Activated CD8-positive, alpha-beta memory T cell treated with anti-CD3 and anti-CD28 coated beads for 24 hours (primary cell): ENCODE measurements at regions not wholly inside any gene's neighbourhood (a gene's known extent, or its start where the extent isn't known, plus 50 kb on each side); places are given as distances from the start of the nearest gene placed in this dataset.

Source experiments
- DNase-seq: peaks from one replicate; pipeline ENCODE4 v3.0.0-alpha.2; 2020

DNA sequence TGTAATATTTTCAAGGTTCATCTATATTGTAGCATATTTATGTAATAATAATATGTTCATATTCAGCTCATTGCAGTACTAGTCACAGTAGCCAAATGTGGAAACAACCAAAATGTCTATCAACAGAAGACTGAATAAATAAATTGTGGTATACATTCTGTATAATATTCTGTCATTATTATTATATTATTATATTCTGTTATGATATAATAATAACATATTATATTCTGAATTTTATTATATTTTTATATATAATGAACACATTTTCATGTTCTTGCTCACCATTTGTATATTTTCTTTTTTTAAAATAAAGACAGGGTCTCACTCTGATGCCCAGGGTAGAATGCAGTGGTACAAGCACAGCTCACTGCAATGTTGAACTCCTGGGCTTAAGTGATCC, 91.2 kb upstream of the STARD3NL start:
- no peak for DNase-seq

DNA sequence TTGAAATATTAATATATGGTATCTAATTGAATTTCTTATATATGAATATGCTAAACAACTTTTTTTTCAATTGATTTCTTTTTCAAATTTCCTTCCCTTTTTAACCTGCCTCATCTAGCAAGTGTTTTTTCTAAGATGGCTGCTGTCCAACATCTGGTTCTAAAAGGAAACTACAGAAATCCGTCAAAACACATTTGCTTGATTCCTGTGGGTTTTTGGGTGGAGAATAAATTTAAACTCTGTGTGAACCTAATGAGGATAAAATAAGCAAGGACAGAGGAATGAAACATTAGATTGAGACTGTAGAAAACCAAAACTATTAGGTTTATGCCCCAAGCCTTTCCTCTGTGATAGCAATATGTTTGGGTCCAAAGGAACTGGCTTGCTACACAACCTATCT, 75.5 kb upstream of the STARD3NL start:
- DNase-seq: no peak

DNA sequence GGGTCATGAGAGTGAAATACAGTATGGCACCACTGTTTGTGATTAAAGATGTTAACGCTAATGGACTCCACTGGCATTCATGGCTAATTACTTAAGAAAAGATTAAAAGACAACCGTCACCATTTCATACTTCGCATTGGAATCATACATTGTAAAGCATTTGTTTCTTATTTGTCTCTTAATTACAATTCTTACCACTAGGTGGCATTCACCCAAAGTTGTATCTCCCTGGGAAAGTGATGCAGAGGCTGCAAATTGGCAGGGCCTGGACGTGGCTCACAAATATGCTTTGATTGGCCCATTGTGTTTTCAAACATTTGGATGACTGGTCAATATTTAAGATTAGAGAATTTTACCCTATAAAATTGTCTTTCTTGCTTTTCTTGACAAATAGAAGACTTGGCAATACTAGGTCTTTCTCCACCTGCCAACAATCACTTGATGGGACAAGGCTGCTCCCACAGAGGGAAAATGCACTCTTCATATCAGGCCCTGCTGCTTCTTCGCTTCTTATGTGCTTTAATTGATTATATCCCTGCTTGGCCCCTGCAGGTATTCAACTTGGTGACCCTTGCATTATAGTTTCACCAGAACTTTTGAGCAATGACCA, 72.1 kb upstream of the STARD3NL start:
- no peak for DNase-seq

DNA sequence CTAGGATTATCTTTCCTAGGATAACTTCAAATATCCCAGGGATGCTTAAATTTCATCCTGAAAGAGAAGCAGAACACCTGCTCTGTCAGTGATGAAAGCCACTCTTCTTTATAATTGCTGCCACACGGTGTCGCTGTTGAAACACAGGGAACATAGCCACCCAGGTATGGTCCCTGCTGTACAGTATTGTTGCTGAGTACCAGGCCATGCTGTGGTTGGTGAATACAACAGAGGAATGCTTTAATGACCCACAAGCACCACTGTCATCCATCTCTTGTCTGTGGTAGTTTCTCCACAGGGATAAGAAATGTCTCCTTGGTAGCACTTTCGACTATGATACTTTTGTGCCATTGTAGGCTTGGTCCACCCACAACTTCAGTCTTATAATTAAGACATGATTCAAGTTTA, 70.6 kb upstream of the STARD3NL start:
- DNase-seq: peak; percentile 87

DNA sequence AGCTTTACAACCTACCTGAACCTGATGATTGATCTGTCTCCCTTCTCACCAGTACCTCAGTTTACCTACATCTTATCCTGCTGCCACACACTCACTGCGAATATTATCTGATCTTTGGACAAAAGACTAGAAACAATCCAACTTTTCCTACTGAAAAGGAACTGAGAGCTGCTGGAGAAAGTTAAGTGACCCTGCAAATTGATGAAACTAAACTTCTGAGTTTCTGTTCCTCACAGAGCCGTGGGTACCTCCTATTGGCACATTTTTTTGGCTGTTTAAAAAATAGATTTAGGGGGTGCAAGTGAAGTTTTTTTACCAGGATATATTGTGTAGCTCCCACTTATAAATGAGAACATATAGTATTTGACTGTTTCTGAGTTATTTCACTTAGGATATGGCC, 66.0 kb upstream of the STARD3NL start:
- DNase-seq: no peak

DNA sequence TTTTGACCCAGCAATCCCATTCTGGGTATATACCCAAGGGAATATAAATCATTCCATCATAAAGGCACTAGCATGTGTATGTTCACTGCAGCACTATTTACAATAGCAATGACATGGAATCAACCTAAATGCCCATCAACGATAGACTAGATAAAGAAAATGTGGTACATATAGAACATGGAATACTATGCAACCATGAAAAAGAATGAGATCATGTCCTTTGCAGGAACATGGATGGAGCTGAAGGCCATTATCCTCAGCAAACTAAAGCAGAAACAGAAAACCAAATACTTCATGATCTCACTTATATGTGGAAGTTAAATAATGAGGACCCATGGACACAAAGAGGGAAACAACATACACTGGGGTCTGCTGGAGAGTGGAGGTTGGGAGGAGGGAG, 58.0 kb upstream of the STARD3NL start:
- DNase-seq: no peak

DNA sequence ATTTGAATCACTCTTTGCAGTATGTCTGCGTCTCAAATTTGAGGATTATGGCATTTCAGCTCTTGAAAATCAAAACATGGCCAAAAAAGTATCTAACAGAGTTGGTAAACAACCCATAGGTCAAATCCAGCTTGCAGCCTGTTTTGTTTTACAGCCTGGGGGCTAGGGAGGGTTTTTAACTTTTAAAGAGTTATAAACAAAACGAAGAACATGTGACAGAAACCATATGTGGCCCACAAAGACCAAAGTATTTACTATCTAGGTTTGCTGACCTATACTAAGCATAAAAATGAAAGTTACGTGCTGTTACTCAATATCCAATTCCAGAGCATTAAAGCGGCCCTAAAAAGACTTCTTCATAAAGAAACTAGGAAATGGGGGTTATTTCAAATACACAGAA, 55.5 kb upstream of the STARD3NL start:
- no peak for DNase-seq

DNA sequence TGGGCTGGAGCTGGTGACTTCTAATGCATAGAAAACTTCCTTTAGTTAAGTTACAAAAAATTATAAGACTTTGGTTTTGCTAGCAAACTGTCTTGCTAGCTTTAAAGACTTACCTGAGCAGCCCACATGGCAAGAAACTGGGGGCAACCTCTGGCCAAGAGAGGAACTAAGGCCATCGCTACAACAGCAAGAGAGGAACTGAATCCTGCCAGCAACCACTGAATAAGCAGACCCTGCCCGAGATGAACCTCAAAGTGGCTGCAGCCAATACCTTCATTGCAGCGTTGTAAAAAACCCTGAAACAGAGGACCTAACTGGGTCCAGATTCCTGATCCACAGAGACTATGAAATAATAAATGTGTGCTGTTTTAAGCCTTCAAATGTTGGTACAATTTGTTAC, 54.6 kb upstream of the STARD3NL start:
- no peak for DNase-seq

DNA sequence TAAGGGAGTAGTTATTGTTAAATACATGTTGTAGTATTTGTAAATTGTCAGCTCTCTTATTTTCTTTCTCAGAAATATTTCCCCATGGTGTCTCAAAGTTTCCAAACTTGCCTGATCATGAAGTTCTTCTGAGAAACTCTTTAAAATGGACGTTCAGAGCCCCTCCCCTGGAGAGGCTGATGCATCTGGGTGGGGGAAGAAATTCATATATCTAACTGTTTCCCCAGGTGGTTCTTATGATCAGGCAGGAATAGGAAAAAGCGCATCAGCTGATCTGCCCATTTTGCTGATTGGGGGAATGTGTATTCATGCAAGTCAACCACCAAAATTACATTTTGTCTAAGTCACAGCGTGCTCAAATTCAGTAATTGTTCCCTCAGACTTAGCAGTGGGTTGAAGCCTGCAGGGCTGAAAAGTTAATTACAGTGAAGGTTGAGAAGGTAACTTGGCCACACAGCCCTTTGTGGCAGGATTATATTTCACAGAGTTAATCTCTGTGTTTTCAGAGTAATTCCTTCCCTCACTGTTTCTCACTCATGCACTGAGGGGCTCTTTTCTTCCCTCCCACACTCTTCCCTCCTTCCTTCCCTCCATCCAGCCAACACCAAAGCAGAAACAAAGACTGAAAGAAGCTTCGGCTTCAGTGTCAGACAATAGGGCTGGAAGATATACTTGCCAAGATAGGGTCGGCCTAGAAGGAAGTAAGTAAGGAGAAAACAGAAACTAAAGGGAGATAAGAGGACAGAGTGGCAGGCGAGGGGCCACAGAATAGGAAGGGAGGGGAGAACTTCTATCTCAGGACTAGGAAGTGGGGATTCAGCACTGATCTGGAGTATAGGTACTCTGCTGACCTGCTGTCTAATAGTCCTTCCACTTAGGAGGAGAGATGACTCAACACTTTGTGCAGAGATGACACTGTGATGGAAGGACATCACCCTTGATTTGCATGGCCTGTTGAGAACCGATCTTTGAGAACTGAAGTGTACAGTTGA, 50.5 kb upstream of the STARD3NL start:
- DNase-seq: no peak
